LNCAP (cell line): ENCODE measurements at regions not wholly inside any gene's neighbourhood (a gene's known extent, or its start where the extent isn't known, plus 50 kb on each side); places are given as distances from the start of the nearest gene placed in this dataset.

Source experiments
- CTCF ChIP-seq: fragments of 450-650 bp; IDR thresholded peaks from 2 replicates; pipeline ENCODE4 v1.5.1; 2017; ENCODE audit warnings: mild to moderate bottlenecking

- TF ChIP-seq CTCF = no peak
Observed at GRCh38 chr5:67290655-67291054, 94.1 kb upstream of the CD180 start.

GRCh38 chr5:67289763-67290521 lies 93.3 kb upstream of the CD180 start:
- no peak for TF ChIP-seq CTCF

- no peak for TF ChIP-seq CTCF
Observed at GRCh38 chr5:67287510-67288268, 91.1 kb upstream of the CD180 start.

- no peak for TF ChIP-seq CTCF
Observed at GRCh38 chr5:67286006-67286405, 89.4 kb upstream of the CD180 start.

GRCh38 chr5:67283988-67284487 lies 87.4 kb upstream of the CD180 start:
- no peak for TF ChIP-seq CTCF

- no peak for TF ChIP-seq CTCF
Observed at GRCh38 chr5:67283275-67283987, 86.8 kb upstream of the CD180 start.

- no peak for TF ChIP-seq CTCF
Observed at GRCh38 chr5:67281874-67282273, 85.3 kb upstream of the CD180 start.
